ENCODE measurements at regions not wholly inside any gene's neighbourhood (a gene's known extent, or its start where the extent isn't known, plus 50 kb on each side); places are given as distances from the start of the nearest gene placed in this dataset.
"Not testable (repeated sequence)": the region's sequence is repeated elsewhere in the genome, so short reads cannot be mapped to it uniquely, and the experiment has no call there.

DNA sequence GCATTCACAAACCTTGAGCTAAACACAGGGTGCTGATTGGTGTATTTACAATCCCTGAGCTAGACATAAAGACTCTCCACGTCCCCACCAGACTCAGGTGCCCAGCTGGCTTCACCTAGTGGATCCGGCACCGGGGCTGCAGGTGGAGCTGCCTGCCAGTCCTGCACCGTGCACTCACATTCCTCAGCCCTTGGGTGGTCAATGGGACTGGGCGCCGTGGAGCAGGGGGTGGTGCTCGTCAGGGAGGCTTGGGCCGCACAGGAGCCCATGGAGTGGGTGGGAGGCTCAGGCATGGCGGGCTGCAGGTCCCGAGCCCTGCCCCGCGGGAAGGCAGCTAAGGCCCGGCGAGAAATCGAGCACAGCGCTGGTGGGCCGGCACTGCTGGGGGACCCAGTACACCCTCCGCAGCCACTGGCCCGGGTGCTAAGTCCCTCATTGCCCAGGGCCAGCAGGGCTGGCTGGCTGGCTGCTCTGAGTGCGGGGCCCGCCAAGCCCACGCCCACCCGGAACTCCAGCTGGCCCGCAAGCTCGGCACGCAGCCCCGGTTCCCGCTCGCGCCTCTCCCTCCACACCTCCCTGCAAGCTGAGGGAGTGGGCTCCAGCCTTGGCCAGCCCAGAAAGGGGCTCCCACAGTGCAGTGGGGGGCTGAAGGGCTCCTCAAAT, 622.2 kb upstream of the ADGRL2 start:
- TF ChIP-seq, protein P1, sequence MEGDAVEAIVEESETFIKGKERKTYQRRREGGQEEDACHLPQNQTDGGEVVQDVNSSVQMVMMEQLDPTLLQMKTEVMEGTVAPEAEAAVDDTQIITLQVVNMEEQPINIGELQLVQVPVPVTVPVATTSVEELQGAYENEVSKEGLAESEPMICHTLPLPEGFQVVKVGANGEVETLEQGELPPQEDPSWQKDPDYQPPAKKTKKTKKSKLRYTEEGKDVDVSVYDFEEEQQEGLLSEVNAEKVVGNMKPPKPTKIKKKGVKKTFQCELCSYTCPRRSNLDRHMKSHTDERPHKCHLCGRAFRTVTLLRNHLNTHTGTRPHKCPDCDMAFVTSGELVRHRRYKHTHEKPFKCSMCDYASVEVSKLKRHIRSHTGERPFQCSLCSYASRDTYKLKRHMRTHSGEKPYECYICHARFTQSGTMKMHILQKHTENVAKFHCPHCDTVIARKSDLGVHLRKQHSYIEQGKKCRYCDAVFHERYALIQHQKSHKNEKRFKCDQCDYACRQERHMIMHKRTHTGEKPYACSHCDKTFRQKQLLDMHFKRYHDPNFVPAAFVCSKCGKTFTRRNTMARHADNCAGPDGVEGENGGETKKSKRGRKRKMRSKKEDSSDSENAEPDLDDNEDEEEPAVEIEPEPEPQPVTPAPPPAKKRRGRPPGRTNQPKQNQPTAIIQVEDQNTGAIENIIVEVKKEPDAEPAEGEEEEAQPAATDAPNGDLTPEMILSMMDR (IDR thresholded peaks at IDR 0.05; ENCODE audit: poor library complexity, severe bottlenecking), result not testable (repeated sequence)
- not testable (repeated sequence) for TF ChIP-seq POLR2AphosphoS5 (IDR thresholded peaks at IDR 0.05); TAF1 (IDR thresholded peaks at IDR 0.05; ENCODE audit: low read depth); EP300 (conservative IDR thresholded peaks at IDR 0.05; ENCODE audit: poor library complexity, severe bottlenecking); RAD21 (conservative IDR thresholded peaks at IDR 0.05)

All from neural cell (in vitro differentiated cells).